GM18498 (cell line): ENCODE measurements at regions not wholly inside any gene's neighbourhood (a gene's known extent, or its start where the extent isn't known, plus 50 kb on each side); places are given as distances from the start of the nearest gene placed in this dataset.
"Not testable (repeated sequence)": the region's sequence is repeated elsewhere in the genome, so short reads cannot be mapped to it uniquely, and the experiment has no call there.

Experiments used
- ATAC-seq: cut with Tn5 transposase; IDR thresholded peaks from one replicate; pipeline ENCODE4 v1.9.1; 2021; ENCODE audit warnings: mild to moderate bottlenecking, moderate library complexity; ENCODE audit not compliant: unreplicated experiment

GRCh38 chrX:149420566-149420965 is 84.5 kb downstream of the IDS start:
- ATAC-seq = not testable (repeated sequence)

DNA sequence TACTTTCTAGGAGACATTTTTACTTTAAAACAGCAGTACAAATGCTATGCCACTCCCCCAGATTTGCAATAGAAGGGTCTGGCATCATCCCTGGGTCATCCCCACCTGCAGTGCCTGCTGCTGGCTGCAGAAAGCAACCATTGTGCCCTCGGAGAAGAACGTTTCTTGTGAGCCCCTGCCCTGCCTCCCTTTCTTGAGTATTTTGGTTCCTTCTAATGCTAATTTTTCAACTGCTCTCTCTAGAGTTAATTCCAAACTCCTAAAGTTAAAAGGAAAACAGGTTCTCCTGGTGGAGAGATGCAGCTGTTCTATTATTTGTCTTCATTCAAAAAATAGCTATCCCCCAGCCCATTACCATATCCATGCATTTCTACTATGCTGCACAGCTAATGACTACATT is 107.1 kb downstream of the IDS start:
- no peak for ATAC-seq

- no peak for ATAC-seq
Observed at GRCh38 chrX:149392921-149393320, 112.2 kb downstream of the IDS start.

DNA sequence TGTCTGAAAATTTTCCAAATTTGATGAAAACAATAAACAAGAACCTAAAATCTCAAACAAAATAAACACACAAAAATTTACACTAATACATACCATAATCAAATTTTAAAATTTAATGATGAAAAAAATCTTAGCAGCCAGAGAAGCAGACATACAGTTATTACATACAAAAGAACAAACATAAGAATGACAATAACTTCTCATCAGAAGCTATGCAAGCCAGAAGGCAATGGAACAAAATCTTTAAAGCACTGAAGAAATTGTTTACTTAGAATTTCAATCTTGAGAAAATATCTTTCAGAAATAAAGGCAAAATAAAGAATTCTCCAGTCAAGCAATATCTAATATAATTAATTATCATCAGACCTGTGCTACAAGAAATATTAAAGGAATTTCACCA is 121.3 kb downstream of the IDS start:
- no peak for ATAC-seq

GRCh38 chrX:149374751-149375150 is 130.4 kb downstream of the IDS start:
- no peak for ATAC-seq

GRCh38 chrX:149372866-149373265 is 132.2 kb downstream of the IDS start:
- ATAC-seq = no peak

GRCh38 chrX:149371986-149372385 is 133.1 kb downstream of the IDS start:
- ATAC-seq = no peak

GRCh38 chrX:149370097-149370496 is 135.0 kb downstream of the IDS start:
- ATAC-seq = no peak

DNA sequence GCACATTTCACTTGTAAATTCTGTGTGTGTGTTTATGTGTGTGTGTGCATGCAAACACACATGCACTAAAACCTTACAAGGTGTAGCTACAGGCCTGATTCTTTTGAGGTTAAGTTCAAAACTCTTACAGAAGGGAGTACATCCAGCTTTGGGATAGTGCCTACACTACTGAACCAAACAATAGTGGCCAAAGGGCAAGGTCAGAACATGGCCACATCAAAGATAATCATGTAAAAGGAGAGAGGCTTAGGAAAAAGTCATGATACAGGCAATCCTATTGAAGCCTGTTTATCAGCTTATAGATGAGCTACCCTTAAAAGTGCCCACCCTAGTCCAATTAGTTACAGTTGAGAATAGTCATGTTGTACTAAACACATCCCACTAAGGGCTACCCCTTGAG is 139.6 kb downstream of the IDS start:
- no peak for ATAC-seq

- ATAC-seq = no peak
Observed at GRCh38 chrX:149365061-149365460, 140.0 kb downstream of the IDS start.

GRCh38 chrX:149363965-149364364 is 141.1 kb downstream of the IDS start:
- ATAC-seq = no peak

DNA sequence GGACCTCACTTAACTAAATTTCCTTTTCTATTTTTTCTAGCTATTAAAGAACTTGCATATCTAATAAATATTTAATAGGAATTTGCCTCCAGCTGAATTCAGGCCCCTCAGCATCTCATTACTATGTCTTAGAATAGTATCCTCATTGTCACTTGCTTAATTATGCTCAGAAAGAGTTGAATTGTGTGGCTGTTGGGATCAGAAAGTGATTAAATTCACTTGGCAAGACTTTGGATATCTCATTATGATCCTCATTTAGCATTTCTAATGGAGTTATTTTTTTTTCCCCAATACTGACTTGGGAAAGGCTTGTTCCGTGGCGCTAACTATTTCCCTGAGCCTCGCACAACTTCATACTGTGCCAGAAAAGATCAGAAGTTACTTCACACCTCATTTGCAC is 158.8 kb downstream of the IDS start:
- ATAC-seq = no peak

- no peak for ATAC-seq
Observed at GRCh38 chrX:149322316-149322715, 182.8 kb downstream of the IDS start.

DNA sequence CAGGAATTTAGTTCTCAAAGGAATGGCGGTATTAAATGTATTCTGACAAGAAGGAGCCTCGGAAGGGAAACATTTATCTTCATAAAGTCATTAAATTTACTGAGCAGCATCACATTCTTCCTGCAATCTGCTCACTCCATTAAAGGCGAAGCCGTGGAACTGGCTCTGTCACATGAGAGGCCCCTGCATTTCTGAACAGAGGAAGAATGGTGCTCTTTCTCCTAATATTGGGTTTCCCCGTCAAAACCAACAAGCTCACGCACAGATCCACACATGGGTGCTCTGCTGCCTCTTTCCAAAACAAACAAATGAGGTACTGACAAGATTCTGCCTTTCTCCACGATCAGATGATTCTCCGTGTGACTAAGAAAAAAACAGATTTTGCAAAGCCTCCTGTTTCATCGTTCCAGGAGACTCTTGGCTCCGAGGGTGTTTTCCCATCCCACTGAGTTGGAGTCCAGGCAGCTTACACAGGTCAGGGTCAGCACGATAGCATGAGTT is 191.2 kb downstream of the IDS start:
- ATAC-seq = no peak

- ATAC-seq = no peak
Observed at GRCh38 chrX:149312988-149313387, 192.1 kb downstream of the IDS start.

DNA sequence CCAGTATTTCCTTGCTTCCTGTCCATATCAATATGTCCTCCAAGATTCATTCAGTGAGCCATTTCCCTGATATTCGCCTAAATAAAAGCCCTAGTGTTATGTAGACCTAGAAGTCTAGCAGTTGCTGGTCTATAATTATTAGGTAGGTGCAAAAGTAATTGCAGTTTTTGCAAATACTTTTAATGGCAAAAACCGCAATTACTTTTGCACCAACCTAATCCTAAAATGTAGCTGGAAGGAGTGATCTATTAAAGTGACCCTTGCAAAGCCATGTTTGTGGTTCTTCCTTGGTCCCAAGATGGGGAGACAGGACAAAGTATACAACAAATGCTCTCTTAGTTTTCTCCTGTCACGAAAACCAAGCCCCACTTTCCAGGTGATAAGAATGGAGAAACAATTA is 193.0 kb downstream of the IDS start:
- no peak for ATAC-seq

DNA sequence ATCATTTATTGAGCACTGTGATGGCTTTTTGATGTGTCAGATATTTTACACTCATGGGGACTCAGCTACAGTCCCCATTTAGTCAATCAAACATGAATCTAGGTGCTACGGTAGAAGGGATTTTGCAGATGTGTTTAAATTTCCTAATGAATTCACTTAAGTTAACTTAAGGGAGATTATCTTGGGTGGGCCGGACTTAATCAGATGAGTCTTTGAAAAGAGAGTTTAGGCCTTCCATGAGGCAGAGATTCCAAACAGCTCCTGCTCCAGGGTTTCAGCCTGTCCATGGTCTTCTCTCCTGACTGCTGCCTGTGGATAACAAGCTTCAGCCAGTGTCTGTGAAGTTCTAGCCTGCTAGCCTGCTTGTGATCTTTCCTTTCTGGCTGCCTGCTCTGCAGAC is 202.4 kb downstream of the IDS start:
- no peak for ATAC-seq

GRCh38 chrX:149298111-149298510 is 207.0 kb downstream of the IDS start:
- ATAC-seq = no peak

GRCh38 chrX:149296092-149296491 is 209.0 kb downstream of the IDS start:
- no peak for ATAC-seq

GRCh38 chrX:149286940-149287349 is 218.2 kb downstream of the IDS start:
- peak; percentile 56 for ATAC-seq

- no peak for ATAC-seq
Observed at GRCh38 chrX:149284616-149285015, 220.5 kb downstream of the IDS start.

- ATAC-seq = no peak
Observed at GRCh38 chrX:149283853-149284252, 221.3 kb downstream of the IDS start.

- ATAC-seq = no peak
Observed at GRCh38 chrX:149282909-149283308, 222.2 kb downstream of the IDS start.

DNA sequence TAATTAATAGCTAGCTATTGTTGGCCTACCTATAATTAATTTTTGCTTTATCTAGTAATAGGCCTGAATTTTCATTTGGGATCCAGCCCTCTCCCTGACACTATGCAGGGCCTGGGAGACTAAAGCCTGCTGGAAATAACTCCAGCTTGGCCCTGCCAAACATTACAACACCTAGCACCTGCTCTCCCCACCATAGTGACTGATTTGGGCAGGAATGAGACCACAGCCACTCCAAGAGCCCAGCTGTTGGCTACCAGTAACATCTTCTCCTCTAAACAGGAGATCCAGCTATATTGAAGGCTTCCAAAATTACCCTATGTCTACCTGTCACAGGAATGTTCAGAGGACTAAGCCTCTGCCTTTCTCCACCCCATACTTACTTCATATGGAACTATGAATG is 225.1 kb downstream of the IDS start:
- no peak for ATAC-seq
